HEK293 (cell line): ENCODE measurements at regions not wholly inside any gene's neighbourhood (a gene's known extent, or its start where the extent isn't known, plus 50 kb on each side); places are given as distances from the start of the nearest gene placed in this dataset.
A peak's percentile ranks its signal among the peaks of the same experiment; 100 is the strongest.

ENCODE experiments used
- CTCF ChIA-PET: fragments of 350-600 bp; formaldehyde crosslinking; extraction: SDS; loops from one replicate; lab custom pipeline; 2021; ENCODE audit warnings: antibody characterized with exemption; lab: Yijun Ruan, JAX
- POLR2A ChIA-PET: fragments of 300-600 bp; formaldehyde crosslinking; extraction: SDS; loops from one replicate; lab custom pipeline; 2020; ENCODE audit warnings: antibody characterized with exemption, inconsistent platforms; lab: Yijun Ruan, JAX
- H3K27ac ChIP-seq: fragments of 200-500 bp; sonication (Bioruptor generic); 2 replicates; pipeline ENCODE4 v1.5.1; 2014; ENCODE audit warnings: low read depth, low read length, control low read depth, inconsistent platforms; ENCODE audit errors: extremely low read depth
- H3K36me3 ChIP-seq, 2 experiments: fragments of 200-500 bp in 1 of 2; sonication (Bioruptor generic) in 1 of 2; 1 replicate in 1 of 2; 2 replicates in 1 of 2; pipeline ENCODE4 v1.5.1; 2014 to 2017; ENCODE audit warnings: inconsistent platforms in 2 of 2, low read length in 2 of 2; ENCODE audit not compliant: control insufficient read depth in 2 of 2, insufficient read depth in 1 of 2
- H3K4me1 ChIP-seq: fragments of 200-500 bp; sonication (Bioruptor generic); 2 replicates; pipeline ENCODE4 v1.5.1; 2014; ENCODE audit warnings: mild to moderate bottlenecking, low read length, inconsistent platforms; ENCODE audit not compliant: control insufficient read depth, insufficient read depth
- H3K4me3 ChIP-seq: 2 replicates; pipeline ENCODE4 v1.5.1; 2011; ENCODE audit warnings: low read depth, mild to moderate bottlenecking, control low read depth, low read length, moderate library complexity
- H3K9me3 ChIP-seq: fragments of 200-500 bp; sonication (Bioruptor generic); 2 replicates; pipeline ENCODE4 v1.5.1; 2014; ENCODE audit warnings: low read depth, low read length, inconsistent platforms; ENCODE audit not compliant: control insufficient read depth, insufficient read depth
- ATF2 ChIP-seq: fragments of 450-650 bp; formaldehyde crosslinking; IDR thresholded peaks from 2 replicates; pipeline ENCODE4 v1.5.1; 2016; ENCODE audit warnings: missing biosample characterization, missing genetic modification characterization, low read depth
- GLI2 ChIP-seq: fragments of 450-650 bp; formaldehyde crosslinking; IDR thresholded peaks from 2 replicates; pipeline ENCODE4; 2017; ENCODE audit warnings: missing biosample characterization, missing genetic modification characterization, low read depth, borderline replicate concordance
- RBAK ChIP-seq: fragments of 450-650 bp; formaldehyde crosslinking; IDR thresholded peaks from 2 replicates; pipeline ENCODE4 v1.5.1; 2016; ENCODE audit warnings: missing biosample characterization, missing genetic modification characterization
- YY1 ChIP-seq: fragments of 450-650 bp; formaldehyde crosslinking; IDR thresholded peaks from 2 replicates; pipeline ENCODE4 v1.5.1; 2018; ENCODE audit warnings: missing biosample characterization, missing genetic modification characterization
- YY2 ChIP-seq: fragments of 450-650 bp; formaldehyde crosslinking; IDR thresholded peaks from 2 replicates; pipeline ENCODE4 v1.5.1; 2016; ENCODE audit warnings: missing biosample characterization, missing genetic modification characterization
- ZFHX2 ChIP-seq: fragments of 450-650 bp; formaldehyde crosslinking; conservative IDR thresholded peaks from 2 replicates; pipeline ENCODE4 v1.5.1; 2016; ENCODE audit warnings: missing biosample characterization, missing genetic modification characterization
- ZNF148 ChIP-seq: fragments of 450-650 bp; formaldehyde crosslinking; IDR thresholded peaks from 2 replicates; pipeline ENCODE4 v1.5.0; 2017; ENCODE audit warnings: missing biosample characterization, missing genetic modification characterization, borderline replicate concordance
- ZNF155 ChIP-seq: fragments of 450-650 bp; formaldehyde crosslinking; IDR thresholded peaks from 2 replicates; pipeline ENCODE4 v1.5.1; 2016; ENCODE audit warnings: missing biosample characterization, missing genetic modification characterization
- ZNF19 ChIP-seq: fragments of 450-650 bp; formaldehyde crosslinking; IDR thresholded peaks from 2 replicates; pipeline ENCODE4; 2016; ENCODE audit warnings: missing biosample characterization, missing genetic modification characterization, low read depth
- ZNF239 ChIP-seq: fragments of 450-650 bp; formaldehyde crosslinking; IDR thresholded peaks from 2 replicates; pipeline ENCODE4 v1.5.1; 2016; ENCODE audit warnings: missing biosample characterization, missing genetic modification characterization
- ZNF529 ChIP-seq: fragments of 450-650 bp; formaldehyde crosslinking; IDR thresholded peaks from 2 replicates; pipeline ENCODE4 v1.5.1; 2017; ENCODE audit warnings: missing genetic modification characterization, missing biosample characterization; ENCODE audit not compliant: insufficient replicate concordance
- ZNF747 ChIP-seq: fragments of 450-650 bp; formaldehyde crosslinking; IDR thresholded peaks from 2 replicates; pipeline ENCODE4 v1.5.1; 2016; ENCODE audit warnings: missing biosample characterization, missing genetic modification characterization
- ZSCAN16 ChIP-seq: fragments of 450-650 bp; formaldehyde crosslinking; IDR thresholded peaks from 2 replicates; pipeline ENCODE4 v1.5.1; 2016; ENCODE audit warnings: missing biosample characterization, missing genetic modification characterization
- ZSCAN5A ChIP-seq: fragments of 450-650 bp; formaldehyde crosslinking; IDR thresholded peaks from 2 replicates; pipeline ENCODE4 v1.5.1; 2016; ENCODE audit warnings: missing biosample characterization, missing genetic modification characterization
- TF ChIP-seq, protein P1 (sequence below): fragments of 450-650 bp; formaldehyde crosslinking; IDR thresholded peaks from 2 replicates; pipeline ENCODE4 v1.5.1; 2017; ENCODE audit warnings: missing biosample characterization, missing genetic modification characterization
- TF ChIP-seq, protein P2 (sequence below): fragments of 450-650 bp; formaldehyde crosslinking; IDR thresholded peaks from 2 replicates; pipeline ENCODE4 v1.5.1; 2016; ENCODE audit warnings: missing biosample characterization, missing genetic modification characterization
- TF ChIP-seq, protein P3 (sequence below): sonication (generic); formaldehyde crosslinking; IDR thresholded peaks from 2 replicates; pipeline ENCODE4 v1.8.1; 2022; ENCODE audit warnings: mild to moderate bottlenecking, moderate library complexity, missing genetic modification reagents
- TF ChIP-seq, protein P4 (sequence below): fragments of 450-650 bp; formaldehyde crosslinking; IDR thresholded peaks from 2 replicates; pipeline ENCODE4 v1.5.1; 2016; ENCODE audit warnings: missing biosample characterization, missing genetic modification characterization
- TF ChIP-seq, protein P5 (sequence below): fragments of 450-650 bp; IDR thresholded peaks from 2 replicates; pipeline ENCODE4 v1.5.1; 2018; ENCODE audit warnings: missing biosample characterization, missing genetic modification characterization

GRCh38 chr3:167100651-167101050 lies 279.4 kb downstream of the ZBBX start (continued):
- TF ChIP-seq ZSCAN5A: no peak

DNA sequence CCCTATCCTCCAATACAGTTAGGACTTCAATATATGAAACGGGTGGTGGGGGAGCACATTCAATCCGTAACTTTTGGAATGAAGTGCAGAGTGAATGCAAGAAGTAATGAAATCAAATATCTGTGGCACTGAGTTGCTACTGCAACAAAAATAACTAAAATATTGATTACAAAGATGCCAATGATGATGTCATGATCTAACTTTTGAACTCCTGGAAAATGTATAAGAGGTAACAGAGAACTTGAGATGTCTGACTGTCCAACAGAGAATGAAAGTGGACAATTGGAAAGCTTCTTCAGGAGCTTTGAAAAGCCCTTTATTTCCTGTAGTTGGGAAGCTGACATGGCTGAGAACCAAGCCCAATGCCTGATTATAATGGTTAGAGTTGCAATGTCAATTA lies 279.9 kb downstream of the ZBBX start:
- Histone ChIP-seq H3K9me3 (no peaks in the 10 kb centered on the region), H3K36me3 (no peaks in the 10 kb centered on the region), H3K27ac (no peak overlapping the region), H3K4me1 (0 out of 2 replicates have a peak, but pooled peaks cover under 1% of the 10 kb centered on the region), H3K4me3 (no peak overlapping the region)
- TF ChIP-seq ATF2 (tag by site-specific recombination) (0 out of 2 replicates have a peak, but pooled peaks have one; percentile 43), ZNF19 (tag by site-specific recombination) (no peak), ZFHX2 (tag by site-specific recombination) (no peak), RBAK (tag by site-specific recombination) (no peak)
- TF ChIP-seq, protein P1, sequence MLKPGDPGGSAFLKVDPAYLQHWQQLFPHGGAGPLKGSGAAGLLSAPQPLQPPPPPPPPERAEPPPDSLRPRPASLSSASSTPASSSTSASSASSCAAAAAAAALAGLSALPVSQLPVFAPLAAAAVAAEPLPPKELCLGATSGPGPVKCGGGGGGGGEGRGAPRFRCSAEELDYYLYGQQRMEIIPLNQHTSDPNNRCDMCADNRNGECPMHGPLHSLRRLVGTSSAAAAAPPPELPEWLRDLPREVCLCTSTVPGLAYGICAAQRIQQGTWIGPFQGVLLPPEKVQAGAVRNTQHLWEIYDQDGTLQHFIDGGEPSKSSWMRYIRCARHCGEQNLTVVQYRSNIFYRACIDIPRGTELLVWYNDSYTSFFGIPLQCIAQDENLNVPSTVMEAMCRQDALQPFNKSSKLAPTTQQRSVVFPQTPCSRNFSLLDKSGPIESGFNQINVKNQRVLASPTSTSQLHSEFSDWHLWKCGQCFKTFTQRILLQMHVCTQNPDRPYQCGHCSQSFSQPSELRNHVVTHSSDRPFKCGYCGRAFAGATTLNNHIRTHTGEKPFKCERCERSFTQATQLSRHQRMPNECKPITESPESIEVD (tag by site-specific recombination): no peak
- ChIA-PET CTCF (interaction anchor here (0.5 kb wide), 1 partner anchor 393 kb away, joined by 3 read pairs; no protein-coding TSS in a partner anchor), POLR2A (no interaction called here)

DNA sequence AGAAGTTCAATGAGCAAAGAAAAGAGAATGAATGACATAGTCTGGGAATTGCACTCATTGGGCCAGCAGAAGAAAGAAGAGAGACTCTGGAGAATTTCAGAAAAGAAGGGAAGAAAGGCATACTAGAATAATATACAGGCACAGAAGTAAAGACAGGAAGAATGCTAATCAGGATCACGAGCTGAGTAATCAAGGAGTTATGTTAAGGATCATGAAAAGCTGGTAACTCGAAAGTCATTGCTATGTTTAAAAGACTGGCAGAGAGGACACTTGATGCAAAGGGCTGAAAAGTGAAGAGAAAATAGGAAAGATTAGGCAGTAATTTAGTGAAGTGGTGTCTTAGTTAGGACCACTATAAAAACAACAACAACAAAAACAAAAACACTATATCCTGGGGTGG lies 284.1 kb downstream of the ZBBX start:
- H3K9me3 ChIP-seq: no peaks in the 10 kb centered on the region
- no peak overlapping the region for H3K4me3 ChIP-seq
- no peak overlapping the region for H3K27ac ChIP-seq
- POLR2A ChIA-PET: no interaction called here
- H3K4me1 ChIP-seq: 0 out of 2 replicates have a peak, but pooled peaks cover 3% of the 10 kb centered on the region
- no peaks in the 10 kb centered on the region for H3K36me3 ChIP-seq
- CTCF ChIA-PET: no interaction called here
- TF ChIP-seq YY2 (tag by site-specific recombination) (no peak), YY1 (tag by site-specific recombination) (no peak), ZNF529 (no peak), ZNF747 (no peak), ZNF148 (tag by site-specific recombination) (no peak), ZNF155 (tag by site-specific recombination) (no peak), ZNF239 (tag by site-specific recombination) (no peak), ZSCAN16 (no peak), GLI2 (no peak)
- TF ChIP-seq, protein P2, sequence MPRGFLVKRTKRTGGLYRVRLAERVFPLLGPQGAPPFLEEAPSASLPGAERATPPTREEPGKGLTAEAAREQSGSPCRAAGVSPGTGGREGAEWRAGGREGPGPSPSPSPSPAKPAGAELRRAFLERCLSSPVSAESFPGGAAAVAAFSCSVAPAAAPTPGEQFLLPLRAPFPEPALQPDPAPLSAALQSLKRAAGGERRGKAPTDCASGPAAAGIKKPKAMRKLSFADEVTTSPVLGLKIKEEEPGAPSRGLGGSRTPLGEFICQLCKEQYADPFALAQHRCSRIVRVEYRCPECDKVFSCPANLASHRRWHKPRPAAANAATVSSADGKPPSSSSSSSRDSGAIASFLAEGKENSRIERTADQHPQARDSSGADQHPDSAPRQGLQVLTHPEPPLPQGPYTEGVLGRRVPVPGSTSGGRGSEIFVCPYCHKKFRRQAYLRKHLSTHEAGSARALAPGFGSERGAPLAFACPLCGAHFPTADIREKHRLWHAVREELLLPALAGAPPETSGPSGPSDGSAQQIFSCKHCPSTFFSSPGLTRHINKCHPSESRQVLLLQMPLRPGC (tag by site-specific recombination): no peak
- TF ChIP-seq, protein P3, sequence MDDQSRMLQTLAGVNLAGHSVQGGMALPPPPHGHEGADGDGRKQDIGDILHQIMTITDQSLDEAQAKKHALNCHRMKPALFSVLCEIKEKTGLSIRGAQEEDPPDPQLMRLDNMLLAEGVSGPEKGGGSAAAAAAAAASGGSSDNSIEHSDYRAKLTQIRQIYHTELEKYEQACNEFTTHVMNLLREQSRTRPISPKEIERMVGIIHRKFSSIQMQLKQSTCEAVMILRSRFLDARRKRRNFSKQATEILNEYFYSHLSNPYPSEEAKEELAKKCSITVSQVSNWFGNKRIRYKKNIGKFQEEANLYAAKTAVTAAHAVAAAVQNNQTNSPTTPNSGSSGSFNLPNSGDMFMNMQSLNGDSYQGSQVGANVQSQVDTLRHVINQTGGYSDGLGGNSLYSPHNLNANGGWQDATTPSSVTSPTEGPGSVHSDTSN: no peak
- TF ChIP-seq, protein P4, sequence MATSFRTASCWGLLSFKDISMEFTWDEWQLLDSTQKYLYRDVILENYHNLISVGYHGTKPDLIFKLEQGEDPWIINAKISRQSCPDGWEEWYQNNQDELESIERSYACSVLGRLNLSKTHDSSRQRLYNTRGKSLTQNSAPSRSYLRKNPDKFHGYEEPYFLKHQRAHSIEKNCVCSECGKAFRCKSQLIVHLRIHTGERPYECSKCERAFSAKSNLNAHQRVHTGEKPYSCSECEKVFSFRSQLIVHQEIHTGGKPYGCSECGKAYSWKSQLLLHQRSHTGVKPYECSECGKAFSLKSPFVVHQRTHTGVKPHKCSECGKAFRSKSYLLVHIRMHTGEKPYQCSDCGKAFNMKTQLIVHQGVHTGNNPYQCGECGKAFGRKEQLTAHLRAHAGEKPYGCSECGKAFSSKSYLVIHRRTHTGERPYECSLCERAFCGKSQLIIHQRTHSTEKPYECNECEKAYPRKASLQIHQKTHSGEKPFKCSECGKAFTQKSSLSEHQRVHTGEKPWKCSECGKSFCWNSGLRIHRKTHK (tag by site-specific recombination): no peak
- TF ChIP-seq, protein P5, sequence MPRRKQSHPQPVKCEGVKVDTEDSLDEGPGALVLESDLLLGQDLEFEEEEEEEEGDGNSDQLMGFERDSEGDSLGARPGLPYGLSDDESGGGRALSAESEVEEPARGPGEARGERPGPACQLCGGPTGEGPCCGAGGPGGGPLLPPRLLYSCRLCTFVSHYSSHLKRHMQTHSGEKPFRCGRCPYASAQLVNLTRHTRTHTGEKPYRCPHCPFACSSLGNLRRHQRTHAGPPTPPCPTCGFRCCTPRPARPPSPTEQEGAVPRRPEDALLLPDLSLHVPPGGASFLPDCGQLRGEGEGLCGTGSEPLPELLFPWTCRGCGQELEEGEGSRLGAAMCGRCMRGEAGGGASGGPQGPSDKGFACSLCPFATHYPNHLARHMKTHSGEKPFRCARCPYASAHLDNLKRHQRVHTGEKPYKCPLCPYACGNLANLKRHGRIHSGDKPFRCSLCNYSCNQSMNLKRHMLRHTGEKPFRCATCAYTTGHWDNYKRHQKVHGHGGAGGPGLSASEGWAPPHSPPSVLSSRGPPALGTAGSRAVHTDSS (tag by site-specific recombination): no peak
